HUES48 (cell line): ENCODE measurements at regions not wholly inside any gene's neighbourhood (a gene's known extent, or its start where the extent isn't known, plus 50 kb on each side); places are given as distances from the start of the nearest gene placed in this dataset.
"Not testable (repeated sequence)": the region's sequence is repeated elsewhere in the genome, so short reads cannot be mapped to it uniquely, and the experiment has no call there.

Source experiments
- H3K27ac ChIP-seq: one replicate; pipeline ENCODE4 v1.7.0; 2013; ENCODE audit warnings: low read depth, low read length, inconsistent platforms
- H3K27me3 ChIP-seq: 2 replicates; pipeline ENCODE4 v1.6.1; 2013; ENCODE audit warnings: mild to moderate bottlenecking, low read length; ENCODE audit not compliant: control insufficient read depth, insufficient read depth
- H3K36me3 ChIP-seq: 2 replicates; pipeline ENCODE4 v1.6.1; 2013; ENCODE audit warnings: low read length; ENCODE audit not compliant: control insufficient read depth, insufficient read depth
- H3K4me1 ChIP-seq: 2 replicates; pipeline ENCODE4 v1.6.1; 2013; ENCODE audit warnings: mild to moderate bottlenecking, low read length; ENCODE audit not compliant: control insufficient read depth, insufficient read depth
- H3K4me3 ChIP-seq: 2 replicates; pipeline ENCODE4 v1.5.1; 2013; ENCODE audit warnings: mild to moderate bottlenecking, low read depth, low read length
- H3K9ac ChIP-seq: 2 replicates; pipeline ENCODE4 v1.6.1; 2013; ENCODE audit warnings: mild to moderate bottlenecking, low read depth, low read length, moderate library complexity
- H3K9me3 ChIP-seq: 2 replicates; pipeline ENCODE4 v1.6.1; 2013; ENCODE audit warnings: low read length; ENCODE audit not compliant: control insufficient read depth, insufficient read depth

GRCh38 chr3:118231578-118231977, 803.1 kb downstream of the IGSF11 start:
- Histone ChIP-seq H3K4me3 (no peak overlapping the region), H3K9me3 (no peaks in the 10 kb centered on the region), H3K36me3 (no peaks in the 10 kb centered on the region), H3K27ac (no peak overlapping the region), H3K4me1 (no peaks in the 10 kb centered on the region), H3K9ac (no peak overlapping the region), H3K27me3 (no peaks in the 10 kb centered on the region)

- H3K27ac ChIP-seq = no peak overlapping the region
- no peak overlapping the region for H3K9ac ChIP-seq
- H3K9me3 ChIP-seq = no peaks in the 10 kb centered on the region
- H3K4me1 ChIP-seq = no peaks in the 10 kb centered on the region
- H3K36me3 ChIP-seq = no peaks in the 10 kb centered on the region
- H3K4me3 ChIP-seq = no peak overlapping the region
- no peaks in the 10 kb centered on the region for H3K27me3 ChIP-seq
Observed at GRCh38 chr3:118239253-118239652, 795.4 kb downstream of the IGSF11 start.

- no peaks in the 10 kb centered on the region for H3K4me1 ChIP-seq
- no peaks in the 10 kb centered on the region for H3K27me3 ChIP-seq
- no peak overlapping the region for H3K9ac ChIP-seq
- no peak overlapping the region for H3K27ac ChIP-seq
- H3K9me3 ChIP-seq = no peaks in the 10 kb centered on the region
- no peak overlapping the region for H3K4me3 ChIP-seq
- no peaks in the 10 kb centered on the region for H3K36me3 ChIP-seq
Observed at GRCh38 chr3:118244761-118245160, 789.9 kb downstream of the IGSF11 start.

GRCh38 chr3:118245312-118245711, 789.3 kb downstream of the IGSF11 start:
- Histone ChIP-seq H3K36me3 (no peaks in the 10 kb centered on the region), H3K9me3 (no peaks in the 10 kb centered on the region), H3K4me1 (no peaks in the 10 kb centered on the region), H3K27me3 (no peaks in the 10 kb centered on the region), H3K27ac (no peak overlapping the region), H3K4me3 (no peak overlapping the region), H3K9ac (no peak overlapping the region)

- H3K9ac ChIP-seq, H3K4me3 ChIP-seq, H3K4me1 ChIP-seq, H3K27me3 ChIP-seq, H3K36me3 ChIP-seq: not testable (repeated sequence)
- H3K9me3 ChIP-seq = peaks cover 16% of the 10 kb centered on the region
- H3K27ac ChIP-seq = peak overlapping the region; percentile 20
Observed at GRCh38 chr3:118258850-118259249, 775.8 kb downstream of the IGSF11 start.

GRCh38 chr3:118262800-118263402, 771.7 kb downstream of the IGSF11 start:
- no peaks in the 10 kb centered on the region for H3K27me3 ChIP-seq
- H3K27ac ChIP-seq = no peak overlapping the region

GRCh38 chr3:118267588-118267987, 767.1 kb downstream of the IGSF11 start:
- H3K9me3 ChIP-seq = no peaks in the 10 kb centered on the region
- H3K4me1 ChIP-seq = no peaks in the 10 kb centered on the region
- H3K27me3 ChIP-seq = no peaks in the 10 kb centered on the region
- H3K36me3 ChIP-seq = no peaks in the 10 kb centered on the region
- no peak overlapping the region for H3K27ac ChIP-seq
- H3K9ac ChIP-seq = no peak overlapping the region
- H3K4me3 ChIP-seq = no peak overlapping the region

More at GRCh38 chr3:118262800-118263402, 771.7 kb downstream of the IGSF11 start:
- no peak overlapping the region for H3K9ac ChIP-seq
- no peaks in the 10 kb centered on the region for H3K36me3 ChIP-seq
- no peak overlapping the region for H3K4me3 ChIP-seq
- peaks cover 13% of the 10 kb centered on the region; the same call in 1 of the 2 replicates for H3K9me3 ChIP-seq
- no peaks in the 10 kb centered on the region for H3K4me1 ChIP-seq

DNA sequence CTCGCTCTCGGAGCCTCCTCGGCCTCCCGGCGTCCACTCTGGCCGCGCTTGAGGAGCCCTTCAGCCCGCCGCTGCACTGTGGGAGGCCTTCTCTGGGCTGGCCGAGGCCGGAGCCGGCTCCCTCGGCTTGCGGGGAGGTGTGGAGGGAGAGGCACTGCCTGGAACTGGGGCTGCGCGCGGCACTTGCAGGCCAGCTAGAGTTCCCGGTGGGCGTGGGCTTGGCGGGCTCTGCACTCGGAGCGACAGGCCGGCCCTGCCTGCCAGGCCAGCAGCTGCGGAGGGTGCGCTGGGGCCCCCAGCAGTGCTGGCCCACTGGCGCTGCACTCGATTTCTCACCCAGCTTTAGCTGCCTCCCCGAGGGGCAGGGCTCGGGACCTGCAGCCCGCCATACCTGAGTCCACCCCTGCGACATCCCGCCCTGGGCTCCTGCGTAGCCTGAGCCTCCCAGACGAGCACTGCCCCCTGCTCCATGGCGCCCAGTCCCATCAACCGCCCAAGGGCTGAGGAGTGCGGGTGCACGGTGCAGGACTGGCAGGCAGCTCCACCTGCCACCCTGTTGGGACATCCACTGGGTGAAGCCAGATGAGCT, 765.0 kb downstream of the IGSF11 start:
- Histone ChIP-seq H3K4me1 (no peaks in the 10 kb centered on the region), H3K27me3 (no peaks in the 10 kb centered on the region), H3K4me3 (no peak overlapping the region), H3K36me3 (no peaks in the 10 kb centered on the region), H3K9ac (no peak overlapping the region), H3K27ac (no peak overlapping the region), H3K9me3 (no peaks in the 10 kb centered on the region)

GRCh38 chr3:118272991-118273390, 761.7 kb downstream of the IGSF11 start:
- no peaks in the 10 kb centered on the region for H3K9me3 ChIP-seq
- no peaks in the 10 kb centered on the region for H3K27me3 ChIP-seq
- no peak overlapping the region for H3K9ac ChIP-seq
- no peaks in the 10 kb centered on the region for H3K36me3 ChIP-seq
- H3K27ac ChIP-seq = no peak overlapping the region
- H3K4me1 ChIP-seq = no peaks in the 10 kb centered on the region
- H3K4me3 ChIP-seq = no peak overlapping the region

DNA sequence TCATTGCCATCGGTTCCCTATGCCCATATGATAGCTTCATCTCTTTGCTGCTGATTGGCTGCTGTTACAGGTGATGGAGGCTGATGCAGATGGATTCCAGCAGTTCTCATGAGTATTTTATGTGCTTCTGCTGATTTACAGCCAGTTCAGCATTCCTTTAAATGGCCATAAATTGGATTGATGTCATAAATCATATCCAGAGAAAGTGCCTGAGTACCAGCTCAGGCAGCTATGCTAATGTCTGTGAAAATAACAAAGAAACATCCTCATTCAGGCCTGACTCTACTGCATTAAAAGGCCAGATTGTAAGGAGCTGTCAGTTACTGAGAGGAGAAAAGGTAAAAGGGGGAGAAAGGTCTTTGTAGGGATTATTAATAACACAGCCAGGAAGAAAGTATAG, 756.8 kb downstream of the IGSF11 start:
- no peak overlapping the region for H3K4me3 ChIP-seq
- no peaks in the 10 kb centered on the region for H3K9me3 ChIP-seq
- H3K27ac ChIP-seq = no peak overlapping the region
- H3K36me3 ChIP-seq = no peaks in the 10 kb centered on the region
- no peaks in the 10 kb centered on the region for H3K27me3 ChIP-seq
- no peak overlapping the region for H3K9ac ChIP-seq
- H3K4me1 ChIP-seq = peaks cover 18% of the 10 kb centered on the region

GRCh38 chr3:118292841-118293240, 741.8 kb downstream of the IGSF11 start:
- H3K27me3 ChIP-seq = no peaks in the 10 kb centered on the region
- no peaks in the 10 kb centered on the region for H3K36me3 ChIP-seq
- no peak overlapping the region for H3K27ac ChIP-seq
- H3K4me1 ChIP-seq = no peaks in the 10 kb centered on the region
- no peak overlapping the region for H3K4me3 ChIP-seq
- H3K9me3 ChIP-seq = no peaks in the 10 kb centered on the region
- H3K9ac ChIP-seq = no peak overlapping the region
